NCI-H1436 (cell line): ENCODE measurements at regions not wholly inside any gene's neighbourhood (a gene's known extent, or its start where the extent isn't known, plus 50 kb on each side); places are given as distances from the start of the nearest gene placed in this dataset.

Experiments
- DNase-seq: peaks from one replicate; lab custom pipeline; 2025; lab: John Stamatoyannopoulos, UW

DNA sequence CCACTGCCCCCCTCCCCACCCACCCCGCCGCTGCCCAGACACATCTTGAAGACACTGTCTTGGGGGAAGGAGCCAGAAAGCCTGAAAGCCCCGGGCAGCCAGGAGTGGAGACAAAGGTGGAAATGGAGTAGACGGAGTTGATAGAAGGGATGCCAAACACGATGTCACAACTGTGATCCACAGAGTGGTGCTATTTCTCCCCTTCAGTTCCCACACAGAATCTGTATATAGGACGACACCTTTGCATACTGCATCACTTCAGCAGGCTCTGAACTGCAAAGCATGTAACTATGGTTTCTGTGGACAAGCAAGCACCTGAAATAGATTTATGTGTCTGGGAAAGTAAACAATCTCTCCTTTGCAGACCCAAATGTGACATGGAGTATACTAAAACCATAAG, 56.4 kb upstream of the F13A1 start:
- no peak for DNase-seq

DNA sequence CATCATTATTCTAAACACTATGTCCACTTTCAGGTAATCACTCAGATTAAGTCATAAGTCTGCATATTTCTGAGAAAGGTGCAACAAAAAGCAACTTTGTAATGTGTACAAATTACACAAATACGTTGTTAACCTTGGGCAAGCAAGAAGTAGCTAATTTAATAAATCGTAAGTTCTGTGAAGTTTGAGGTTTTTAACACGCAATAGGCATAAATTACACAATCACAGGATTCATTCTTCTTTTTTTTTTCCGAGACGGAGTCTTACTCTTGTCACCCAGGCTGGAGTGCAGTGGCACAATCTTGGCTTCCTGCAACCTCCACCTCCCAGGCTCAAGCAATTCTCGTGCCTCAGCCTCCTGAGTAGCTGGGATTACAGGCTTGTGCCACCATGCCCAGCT, 57.2 kb upstream of the F13A1 start:
- DNase-seq: no peak

GRCh38 chr6:6379573-6379972, 59.1 kb upstream of the F13A1 start:
- no peak for DNase-seq

- no peak for DNase-seq
Observed at GRCh38 chr6:6384520-6384919, 64.1 kb upstream of the F13A1 start.

DNA sequence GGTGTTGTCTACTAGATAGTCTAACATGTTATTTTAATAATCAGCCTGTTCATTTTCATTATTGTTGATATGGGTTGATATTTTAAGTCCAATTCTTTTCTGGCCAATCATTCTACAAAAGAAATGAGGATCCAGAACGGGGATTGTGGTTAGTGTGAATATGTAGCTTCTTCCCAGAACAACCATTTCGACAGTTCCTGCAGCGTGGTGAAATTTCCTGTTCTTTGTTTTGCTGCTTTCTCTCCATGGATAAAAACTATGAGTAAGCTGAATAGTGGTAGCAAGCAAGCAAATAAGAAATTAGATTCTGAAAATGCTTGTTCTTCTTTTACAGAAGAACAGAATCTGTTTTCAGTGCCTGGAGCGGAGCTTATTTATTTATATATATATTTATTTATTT, 65.5 kb upstream of the F13A1 start:
- DNase-seq: no peak

DNA sequence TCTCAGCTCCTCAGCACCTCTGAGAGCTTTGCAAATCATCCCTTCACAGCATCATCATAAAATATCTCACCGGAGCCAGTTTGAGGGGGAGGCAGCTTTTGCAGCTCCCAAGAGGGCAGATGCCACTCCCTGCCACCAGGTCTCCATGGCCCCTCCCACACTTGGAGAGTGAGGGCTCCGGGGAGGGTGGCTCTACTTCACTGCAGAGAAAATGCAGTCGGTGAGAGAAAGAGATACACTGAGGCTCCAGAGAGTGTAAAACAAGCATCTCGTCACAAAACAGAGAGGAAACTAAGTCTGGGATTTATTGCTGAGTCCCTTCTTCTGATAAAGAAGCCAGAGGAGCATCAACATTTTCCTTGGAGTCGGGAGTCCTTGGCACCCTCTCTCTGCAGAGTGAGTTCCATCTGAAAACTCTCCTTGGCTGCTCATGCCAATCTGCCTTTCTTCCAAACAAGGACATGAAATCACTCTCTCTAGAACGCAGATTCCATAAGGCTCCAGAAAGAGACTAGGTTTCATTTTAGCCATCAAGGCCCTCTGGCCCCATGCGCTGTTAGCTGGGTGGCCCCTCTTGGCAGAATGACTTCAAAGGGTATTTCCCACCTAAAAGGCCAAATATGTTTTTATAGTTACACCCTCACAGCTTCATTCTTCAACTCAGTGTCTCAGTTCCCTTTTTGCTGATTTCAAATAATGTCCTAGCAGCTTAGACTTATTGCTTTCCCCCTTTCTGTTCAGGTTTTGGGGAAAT, 70.6 kb upstream of the F13A1 start:
- DNase-seq: no peak

DNA sequence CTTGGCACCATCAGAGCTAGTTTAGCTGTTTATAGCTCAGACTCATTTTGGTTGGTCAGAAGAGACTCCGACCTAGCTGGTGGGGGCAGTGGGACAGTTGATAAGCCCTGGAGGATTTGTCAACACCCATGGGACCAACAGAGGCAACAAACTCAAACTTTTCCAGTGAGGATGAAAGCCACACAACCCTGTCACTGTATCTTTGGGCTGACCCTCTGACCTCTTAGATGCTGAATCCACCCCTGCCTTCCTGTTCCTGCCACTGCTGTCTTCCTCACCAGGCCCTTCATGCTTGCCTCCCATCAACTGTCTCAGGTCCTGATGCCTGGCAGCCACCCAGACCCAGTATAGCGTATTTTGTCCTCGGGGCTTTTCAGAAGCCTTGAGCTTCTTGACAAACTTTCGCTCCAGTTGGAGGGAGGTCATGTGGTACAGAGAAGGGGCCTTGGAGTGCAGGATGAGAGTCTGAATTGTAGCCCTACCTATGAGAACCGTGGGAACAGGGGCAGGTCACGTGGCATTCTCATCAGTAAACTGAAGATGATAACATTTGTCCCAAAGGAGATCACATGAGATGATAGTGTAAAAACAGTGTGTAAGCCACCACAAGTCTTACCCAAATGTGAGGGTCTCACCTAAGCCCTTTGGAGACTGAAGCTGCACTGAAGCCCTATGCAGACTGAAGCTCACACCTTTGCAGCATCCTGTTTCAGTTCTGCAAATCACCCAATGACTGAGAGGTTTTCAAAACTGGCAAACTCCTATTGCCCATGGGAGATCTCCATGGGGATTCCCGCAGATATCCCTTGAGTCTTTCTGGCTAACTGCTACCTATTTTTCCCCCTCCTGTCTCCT, 72.0 kb upstream of the F13A1 start:
- DNase-seq: no peak

- DNase-seq: no peak
Observed at GRCh38 chr6:6393069-6393529, 72.6 kb upstream of the F13A1 start.

DNA sequence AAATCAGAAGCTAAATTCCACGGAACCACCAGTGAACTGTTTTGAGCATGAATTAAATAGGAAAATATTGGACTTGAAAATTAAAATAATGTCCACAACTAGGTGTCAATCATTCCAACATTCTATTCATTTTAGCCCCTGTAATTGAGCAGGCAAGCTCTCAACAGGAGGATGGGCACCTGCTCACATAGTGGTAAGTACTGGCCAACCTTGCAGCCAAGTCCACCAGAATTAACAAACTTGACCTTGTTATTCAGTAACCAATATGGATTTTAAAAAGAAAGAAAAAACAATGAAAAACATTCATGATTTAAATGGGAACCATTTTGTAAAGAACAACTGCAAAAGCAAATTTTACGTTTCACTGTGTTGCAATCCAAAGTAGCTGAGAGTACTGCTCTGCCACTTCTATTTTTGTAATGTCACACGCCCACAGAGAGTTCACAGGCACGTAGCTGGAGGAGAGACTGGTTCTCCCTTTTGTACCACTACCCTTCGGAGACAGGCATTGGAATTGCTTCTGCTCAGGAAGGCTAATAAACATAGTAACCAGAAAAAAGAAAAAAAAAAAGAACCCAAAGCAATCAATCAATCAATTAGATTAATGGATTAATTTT, 75.2 kb upstream of the F13A1 start:
- no peak for DNase-seq

DNA sequence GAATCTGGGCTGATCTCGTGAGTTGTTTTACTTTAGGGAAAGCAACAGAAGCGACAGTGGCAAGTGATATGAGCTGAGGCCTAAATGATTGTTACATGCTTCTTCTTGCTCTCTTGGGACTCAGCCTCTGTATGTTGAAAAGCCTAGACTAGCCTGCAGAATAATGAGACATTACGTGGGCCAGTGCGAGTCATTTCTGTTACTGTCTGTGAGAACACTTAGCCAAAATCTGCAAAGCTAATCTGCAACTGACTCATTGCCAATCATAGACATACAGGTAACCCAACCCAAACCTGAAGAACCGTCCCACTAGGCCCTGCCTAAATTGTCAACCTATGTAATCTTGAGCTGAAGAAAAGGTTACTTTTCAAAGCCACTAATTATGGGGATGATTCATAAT, 77.4 kb upstream of the F13A1 start:
- no peak for DNase-seq

GRCh38 chr6:6399568-6399967, 79.1 kb upstream of the F13A1 start:
- DNase-seq: no peak

GRCh38 chr6:6401401-6401800, 80.9 kb upstream of the F13A1 start:
- no peak for DNase-seq

DNA sequence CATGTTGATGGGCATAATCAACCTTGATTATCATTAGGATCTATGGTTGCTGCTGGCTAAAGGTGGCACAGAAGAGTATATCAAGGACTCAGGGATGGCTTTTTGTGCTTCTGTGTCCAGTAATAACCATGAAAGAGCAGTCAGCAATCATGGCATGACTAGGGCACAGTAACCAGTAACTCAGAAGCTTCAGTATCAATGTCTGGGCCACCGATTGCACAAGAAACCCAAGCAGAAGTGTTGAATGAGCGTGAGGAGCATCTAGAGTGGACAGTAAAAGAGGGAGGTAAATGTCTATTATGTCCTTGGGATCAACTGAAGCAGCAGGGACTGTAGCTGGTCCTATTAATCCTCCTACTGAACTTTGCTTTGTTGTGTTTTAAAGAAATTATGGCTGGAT, 81.5 kb upstream of the F13A1 start:
- no peak for DNase-seq

- DNase-seq: no peak
Observed at GRCh38 chr6:6402591-6402990, 82.1 kb upstream of the F13A1 start.

DNA sequence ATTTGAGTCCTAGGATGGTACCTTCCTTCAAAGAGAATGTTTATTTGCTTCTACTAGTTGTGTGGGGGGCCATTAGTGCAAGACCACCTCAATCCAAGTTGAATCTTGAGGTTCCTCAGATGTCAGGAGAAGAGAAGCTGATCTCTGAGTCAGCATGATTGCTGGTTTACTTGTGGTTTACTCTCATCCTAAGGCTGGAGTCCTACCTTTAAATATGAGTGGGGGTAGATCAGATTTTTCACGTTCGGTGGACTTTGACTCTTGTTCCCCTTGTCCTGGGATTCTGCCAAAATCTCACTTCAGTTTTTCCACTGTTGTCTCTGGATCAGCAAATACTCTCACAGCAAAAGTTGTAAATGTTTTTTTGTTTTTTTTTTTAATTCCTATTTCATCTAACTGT, 84.6 kb upstream of the F13A1 start:
- DNase-seq: no peak

DNA sequence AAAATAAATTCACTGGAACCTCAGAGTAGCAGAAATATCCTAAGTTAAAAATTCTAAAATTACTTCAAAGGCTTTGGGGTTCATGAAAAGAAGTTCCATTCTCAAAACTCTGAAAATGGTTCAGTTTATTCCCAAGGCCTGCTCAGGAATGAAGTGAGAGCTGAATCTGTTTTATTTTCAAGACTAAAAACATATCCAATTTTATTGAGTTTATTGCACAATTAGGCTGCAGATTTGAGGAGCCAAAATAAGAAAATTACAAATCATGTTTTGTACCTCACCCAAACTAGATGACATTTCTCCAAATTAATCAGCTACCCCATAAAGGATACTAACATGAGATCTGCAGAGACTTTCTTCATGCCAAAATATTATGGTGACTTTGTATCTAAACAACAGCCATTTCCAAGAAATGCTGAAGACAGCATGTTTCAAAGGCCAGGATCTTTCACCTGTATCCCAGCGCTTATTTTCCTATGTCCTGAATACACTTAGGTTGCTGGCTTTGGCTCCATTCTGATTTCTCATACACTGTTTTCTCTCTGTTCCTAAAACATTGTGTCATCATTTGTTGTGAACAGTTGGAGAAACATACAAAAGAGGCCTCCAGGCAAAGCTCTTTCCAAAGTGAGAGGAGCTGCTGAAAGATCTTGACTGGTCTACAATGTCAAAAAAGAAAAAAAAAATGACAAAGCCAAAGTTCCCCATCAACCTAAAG, 85.7 kb upstream of the F13A1 start:
- no peak for DNase-seq

DNA sequence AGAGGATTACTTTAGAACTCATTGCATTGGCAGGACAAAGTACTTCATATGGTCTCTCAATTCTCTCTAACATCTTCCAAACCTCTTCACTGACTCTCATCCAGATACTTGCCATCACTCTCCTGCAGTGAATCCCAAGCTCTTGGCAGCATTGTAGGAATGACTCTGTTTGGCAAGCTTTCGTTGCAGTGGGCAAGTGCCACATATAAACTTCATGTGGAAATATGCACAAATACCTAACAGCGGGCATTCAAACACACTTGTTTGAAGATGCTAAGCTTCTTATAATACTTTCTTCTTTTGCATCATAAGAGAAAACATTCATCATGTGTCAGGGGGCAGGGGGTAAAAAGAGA, 86.2 kb upstream of the F13A1 start:
- no peak for DNase-seq

DNA sequence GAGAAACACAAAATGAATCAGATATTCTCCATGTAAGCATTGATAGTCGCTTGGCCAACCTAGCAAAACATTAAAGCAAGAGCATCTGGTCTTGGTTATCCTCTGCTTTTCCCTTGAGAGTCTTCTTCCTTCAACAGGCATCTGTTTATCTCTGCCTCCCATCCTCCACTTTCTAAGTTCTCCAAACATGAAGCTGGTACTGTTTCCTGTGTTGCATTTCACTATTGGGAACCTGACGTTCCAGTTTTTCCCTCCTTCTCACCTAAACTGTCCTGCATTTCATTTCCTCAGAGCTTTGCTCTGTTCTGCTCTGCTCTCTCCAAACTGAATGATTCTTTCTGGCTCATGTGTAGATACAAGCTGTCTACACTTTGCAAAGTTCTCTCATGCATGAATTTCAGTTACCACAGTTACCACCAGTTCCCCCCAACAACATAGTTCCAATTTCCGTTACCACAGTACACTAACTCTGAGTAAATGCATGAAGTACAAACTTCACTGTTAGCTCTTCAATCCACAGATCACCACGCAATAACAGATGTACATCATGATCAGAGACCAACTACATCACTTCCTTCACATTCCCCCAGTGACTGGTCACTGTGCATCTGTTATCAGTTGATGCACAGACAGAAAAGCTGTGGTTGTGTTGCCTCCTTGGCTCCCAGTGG, 86.7 kb upstream of the F13A1 start:
- DNase-seq: no peak

DNA sequence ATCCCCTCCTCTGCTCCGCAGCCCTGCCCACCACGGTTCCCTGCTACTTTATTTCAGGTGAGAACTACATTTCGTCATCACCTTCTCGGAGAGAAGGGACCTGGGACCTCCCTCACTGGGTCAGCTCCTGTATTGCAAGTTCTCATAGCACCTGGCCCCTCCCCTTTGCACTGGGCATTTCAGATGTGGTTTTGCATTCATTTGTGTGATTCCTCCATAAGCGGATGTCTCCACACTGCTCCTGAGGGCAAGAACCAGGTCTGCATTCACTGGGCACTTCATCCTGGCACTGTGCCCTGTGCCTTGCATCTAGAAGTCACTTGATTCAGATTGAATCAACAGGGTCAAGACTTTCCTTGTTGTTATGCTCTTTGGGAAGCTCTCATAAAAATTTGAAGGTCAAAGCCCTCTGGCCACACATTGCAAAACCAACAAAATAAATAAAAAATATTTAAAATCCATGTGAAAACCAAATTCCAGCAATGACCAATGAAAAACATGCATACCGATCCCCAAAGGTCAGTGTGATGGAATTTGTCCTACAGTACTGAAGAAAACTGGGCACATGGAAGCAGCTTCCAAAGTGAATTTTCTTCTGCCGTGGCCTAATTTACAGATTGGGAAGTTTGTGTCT, 89.1 kb upstream of the F13A1 start:
- no peak for DNase-seq

DNA sequence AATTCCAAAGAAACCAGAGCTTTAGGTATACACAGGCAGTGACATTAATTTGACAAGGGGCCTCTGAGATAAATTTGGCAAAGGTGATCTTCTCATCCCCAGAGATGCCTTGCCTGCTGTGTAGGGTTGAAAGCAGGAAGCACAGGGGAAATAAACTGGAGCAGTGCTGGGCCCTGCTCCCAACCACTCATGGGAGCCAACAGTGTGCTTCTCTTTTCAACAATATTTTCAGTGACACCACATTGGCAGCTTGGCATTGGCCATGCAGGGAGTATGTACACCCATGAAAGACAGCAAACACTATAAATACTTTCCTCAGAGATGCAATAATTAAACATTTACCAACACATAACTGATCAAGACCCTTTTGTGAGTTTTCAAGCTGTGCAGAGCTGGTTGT, 90.7 kb upstream of the F13A1 start:
- DNase-seq: no peak

DNA sequence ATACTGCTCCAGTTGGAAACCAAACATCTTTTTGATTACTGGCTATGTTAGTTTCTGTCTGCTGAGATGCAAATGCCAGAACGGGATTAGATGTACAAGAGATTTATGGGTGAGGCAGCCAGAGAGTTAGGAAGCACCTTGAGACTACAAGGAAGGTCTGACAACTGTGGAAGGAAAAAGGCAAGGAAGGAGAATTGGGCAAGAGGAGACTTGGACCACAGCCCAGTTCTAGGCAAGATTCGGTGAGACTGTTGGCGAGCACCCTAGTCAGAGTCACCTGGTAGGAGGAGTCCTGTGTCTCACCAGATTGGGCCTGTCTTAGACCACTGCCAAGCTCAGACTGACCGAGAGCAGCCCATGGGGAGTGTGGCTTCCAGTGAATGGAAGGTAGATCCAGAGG, 91.8 kb upstream of the F13A1 start:
- DNase-seq: no peak
